GM12873 (cell line): ENCODE measurements at regions not wholly inside any gene's neighbourhood (a gene's known extent, or its start where the extent isn't known, plus 50 kb on each side); places are given as distances from the start of the nearest gene placed in this dataset.

Experiments used
- CTCF ChIP-seq: IDR thresholded peaks from 2 replicates; pipeline ENCODE4 v1.5.1; 2012; ENCODE audit warnings: low read depth, mild to moderate bottlenecking, moderate library complexity, low read length, control low read depth; ENCODE audit not compliant: insufficient read depth; ENCODE audit errors: missing control alignments

GRCh38 chr12:114092981-114093380 is 126.9 kb upstream of the RBM19 start:
- no peak for TF ChIP-seq CTCF

- no peak for TF ChIP-seq CTCF
Observed at GRCh38 chr12:114090211-114090610, 124.1 kb upstream of the RBM19 start.

GRCh38 chr12:114073076-114073475 is 107.0 kb upstream of the RBM19 start:
- TF ChIP-seq CTCF = no peak

- no peak for TF ChIP-seq CTCF
Observed at GRCh38 chr12:114069507-114069906, 103.4 kb upstream of the RBM19 start.

GRCh38 chr12:114064497-114064896 is 98.4 kb upstream of the RBM19 start:
- no peak for TF ChIP-seq CTCF

- TF ChIP-seq CTCF = no peak
Observed at GRCh38 chr12:114063435-114063834, 97.3 kb upstream of the RBM19 start.

GRCh38 chr12:114054982-114055381 is 88.9 kb upstream of the RBM19 start:
- TF ChIP-seq CTCF = no peak
